ENCODE measurements at regions not wholly inside any gene's neighbourhood (a gene's known extent, or its start where the extent isn't known, plus 50 kb on each side); places are given as distances from the start of the nearest gene placed in this dataset.

GRCh38 chr4:30024526-30024925 is 695.6 kb upstream of the PCDH7 start:
- no peak for TF ChIP-seq REST (IDR thresholded peaks at IDR 0.05; ENCODE audit: insufficient read depth in 1 of 2, low read depth in 2 of 2, low read length in 2 of 2)
- TF ChIP-seq TAF1 (IDR thresholded peaks at IDR 0.05; ENCODE audit: borderline replicate concordance, insufficient read depth, low read length): no peak
- TF ChIP-seq FOXP2 (optimal IDR thresholded peaks at IDR 0.05; ENCODE audit: borderline replicate concordance, extremely low read depth, extremely low read length, insufficient read depth): no peak
- no peak for TF ChIP-seq POLR2AphosphoS5 (IDR thresholded peaks at IDR 0.05; ENCODE audit: low read depth, low read length)
- TF ChIP-seq SIN3A (IDR thresholded peaks at IDR 0.05; ENCODE audit: borderline replicate concordance, insufficient read depth, low read length): no peak

- TF ChIP-seq POLR2AphosphoS5 (IDR thresholded peaks at IDR 0.05; ENCODE audit: low read depth, low read length) (no peak), TAF1 (IDR thresholded peaks at IDR 0.05; ENCODE audit: borderline replicate concordance, insufficient read depth, low read length) (no peak), FOXP2 (optimal IDR thresholded peaks at IDR 0.05; ENCODE audit: borderline replicate concordance, extremely low read depth, extremely low read length, insufficient read depth) (no peak), REST (IDR thresholded peaks at IDR 0.05; ENCODE audit: insufficient read depth in 1 of 2, low read depth in 2 of 2, low read length in 2 of 2) (no peak), SIN3A (IDR thresholded peaks at IDR 0.05; ENCODE audit: borderline replicate concordance, insufficient read depth, low read length) (no peak)
Measured at GRCh38 chr4:30028826-30029225, 691.3 kb upstream of the PCDH7 start.

GRCh38 chr4:30056016-30056766 is 664.0 kb upstream of the PCDH7 start:
- TF ChIP-seq REST (IDR thresholded peaks at IDR 0.05; ENCODE audit: insufficient read depth in 1 of 2, low read depth in 2 of 2, low read length in 2 of 2): no peak
- no peak for TF ChIP-seq SIN3A (IDR thresholded peaks at IDR 0.05; ENCODE audit: borderline replicate concordance, insufficient read depth, low read length)

- TF ChIP-seq POLR2AphosphoS5 (IDR thresholded peaks at IDR 0.05; ENCODE audit: low read depth, low read length) (no peak), TAF1 (IDR thresholded peaks at IDR 0.05; ENCODE audit: borderline replicate concordance, insufficient read depth, low read length) (no peak), FOXP2 (optimal IDR thresholded peaks at IDR 0.05; ENCODE audit: borderline replicate concordance, extremely low read depth, extremely low read length, insufficient read depth) (no peak), REST (IDR thresholded peaks at IDR 0.05; ENCODE audit: insufficient read depth in 1 of 2, low read depth in 2 of 2, low read length in 2 of 2) (no peak), SIN3A (IDR thresholded peaks at IDR 0.05; ENCODE audit: borderline replicate concordance, insufficient read depth, low read length) (no peak)
Measured at GRCh38 chr4:30068234-30068633, 651.9 kb upstream of the PCDH7 start.

Data from PFSK-1 (cell line).